Suprapubic skin (tissue), 4 donors: ENCODE measurements at regions not wholly inside any gene's neighbourhood (a gene's known extent, or its start where the extent isn't known, plus 50 kb on each side); places are given as distances from the start of the nearest gene placed in this dataset.

ENCODE experiments used
- DNase-seq, 2 donors: peaks; one replicate each; pipeline ENCODE4 v3.0.0-alpha.2; 2019; ENCODE audit warnings: low spot score in 2 of 2
- H3K27ac ChIP-seq: fragments of 200-600 bp; sonication (generic); one replicate; pipeline ENCODE4 v1.5.1; 2019
- H3K27me3 ChIP-seq: fragments of 200-600 bp; sonication (generic); one replicate; pipeline ENCODE4 v1.5.1; 2019
- H3K36me3 ChIP-seq: fragments of 200-600 bp; sonication (generic); one replicate; pipeline ENCODE4 v1.5.1; 2019
- H3K4me1 ChIP-seq: fragments of 200-600 bp; sonication (generic); one replicate; pipeline ENCODE4 v1.5.1; 2019
- H3K4me3 ChIP-seq: fragments of 200-600 bp; sonication (generic); one replicate; pipeline ENCODE4 v1.5.1; 2019; ENCODE audit warnings: mild to moderate bottlenecking
- H3K9me3 ChIP-seq: fragments of 200-600 bp; sonication (generic); one replicate; pipeline ENCODE4 v1.5.1; 2019
- CTCF ChIP-seq, 2 donors: fragments of 200-600 bp in 1 of 2; fragments of 450-650 bp in 1 of 2; sonication (generic) in 1 of 2; IDR thresholded peaks; one replicate each; pipeline ENCODE4 v1.5.1; 2016 to 2019; ENCODE audit warnings: antibody characterized with exemption in 2 of 2, mild to moderate bottlenecking in 1 of 2, moderate library complexity in 1 of 2
- EP300 ChIP-seq: sonication (generic); formaldehyde crosslinking; IDR thresholded peaks from one replicate; pipeline ENCODE4 v1.6.1; 2017; ENCODE audit warnings: antibody characterized with exemption
- POLR2A ChIP-seq, 2 donors: fragments of 450-650 bp; IDR thresholded peaks; one replicate each; pipeline ENCODE4 v1.6.1; 2017; ENCODE audit warnings: antibody characterized with exemption in 2 of 2, mild to moderate bottlenecking in 2 of 2, moderate library complexity in 2 of 2
- POLR2AphosphoS5 ChIP-seq, 3 donors: sonication (generic); formaldehyde crosslinking; IDR thresholded peaks; one replicate each; pipeline ENCODE4 v1.6.1; 2017; ENCODE audit warnings: antibody characterized with exemption in 3 of 3
- WGBS: methylation state at CpG from one replicate; pipeline ENCODE4 v1.1.5; 2018; 5-methylcytosine and 5-hydroxymethylcytosine counted together

- DNase-seq, result no peak
- WGBS, result 88% methylated on average over 8 of the region's 8 CpGs
- Histone ChIP-seq H3K27ac (no peak overlapping the region), H3K4me1 (no peaks in the 10 kb centered on the region), H3K9me3 (no peaks in the 10 kb centered on the region), H3K4me3 (no peak overlapping the region), H3K36me3 (no peaks in the 10 kb centered on the region), H3K27me3 (peaks cover 30% of the 10 kb centered on the region)
- TF ChIP-seq POLR2AphosphoS5 (IDR thresholded peaks at IDR 0.05), result no peak
- no peak for TF ChIP-seq CTCF (IDR thresholded peaks at IDR 0.05)
- TF ChIP-seq POLR2A (IDR thresholded peaks at IDR 0.05), result no peak
- no peak for TF ChIP-seq EP300
These were observed 96.1 kb upstream of the KCNG1 start for GRCh38 chr20:51118985-51119527.

GRCh38 chr20:51118216-51118615, 95.3 kb upstream of the KCNG1 start:
- WGBS, result 93% methylated on average over 2 of the region's 2 CpGs
- H3K9me3 ChIP-seq, result no peaks in the 10 kb centered on the region
- TF ChIP-seq POLR2A (IDR thresholded peaks at IDR 0.05), result no peak
- TF ChIP-seq CTCF (IDR thresholded peaks at IDR 0.05), result no peak
- TF ChIP-seq POLR2AphosphoS5 (IDR thresholded peaks at IDR 0.05), result no peak
- TF ChIP-seq EP300, result no peak
- peaks cover 30% of the 10 kb centered on the region for H3K27me3 ChIP-seq
- H3K4me1 ChIP-seq, result no peaks in the 10 kb centered on the region
- no peaks in the 10 kb centered on the region for H3K36me3 ChIP-seq
- DNase-seq, result no peak
- H3K4me3 ChIP-seq, result no peak overlapping the region
- no peak overlapping the region for H3K27ac ChIP-seq

GRCh38 chr20:51116765-51117686, 94.1 kb upstream of the KCNG1 start:
- H3K4me3 ChIP-seq, result no peak overlapping the region
- H3K36me3 ChIP-seq, result no peaks in the 10 kb centered on the region
- WGBS, result 49% methylated on average over 9 of the region's 9 CpGs
- no peak overlapping the region for H3K27ac ChIP-seq
- peaks cover 39% of the 10 kb centered on the region for H3K27me3 ChIP-seq
- TF ChIP-seq EP300, result no peak
- TF ChIP-seq CTCF (IDR thresholded peaks at IDR 0.05), result no peak
- no peak for TF ChIP-seq POLR2A (IDR thresholded peaks at IDR 0.05)
- no peak for TF ChIP-seq POLR2AphosphoS5 (IDR thresholded peaks at IDR 0.05)
- H3K9me3 ChIP-seq, result no peaks in the 10 kb centered on the region
- DNase-seq, result no peak
- no peaks in the 10 kb centered on the region for H3K4me1 ChIP-seq

DNA sequence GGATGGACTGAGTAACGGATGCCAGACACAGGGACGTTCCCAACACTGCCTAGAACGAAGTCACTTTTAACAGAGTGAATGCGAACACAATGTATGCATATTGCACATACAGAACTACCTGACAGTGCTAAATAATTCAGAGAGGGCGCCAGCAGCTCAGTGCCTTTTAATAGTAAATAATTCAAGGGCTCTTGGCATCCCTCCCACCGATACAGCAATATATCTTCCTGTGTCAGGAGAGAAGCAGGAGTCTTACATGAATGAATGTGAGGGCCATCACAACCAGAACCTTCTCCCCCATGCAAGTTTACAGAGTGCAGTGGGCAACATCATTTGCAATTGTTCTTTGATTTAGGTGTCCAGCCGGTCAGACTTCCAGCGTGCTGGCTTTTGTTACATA, 88.4 kb upstream of the KCNG1 start:
- no peaks in the 10 kb centered on the region for H3K9me3 ChIP-seq
- H3K27me3 ChIP-seq, result peaks cover 54% of the 10 kb centered on the region
- H3K27ac ChIP-seq, result no peak overlapping the region
- no peak overlapping the region for H3K4me3 ChIP-seq
- 41% methylated on average over 7 of the region's 8 CpGs for WGBS
- DNase-seq, result no peak
- H3K36me3 ChIP-seq, result no peaks in the 10 kb centered on the region
- no peak for TF ChIP-seq CTCF (IDR thresholded peaks at IDR 0.05)
- no peak for TF ChIP-seq EP300
- TF ChIP-seq POLR2AphosphoS5 (IDR thresholded peaks at IDR 0.05), result no peak
- TF ChIP-seq POLR2A (IDR thresholded peaks at IDR 0.05), result no peak
- H3K4me1 ChIP-seq, result no peaks in the 10 kb centered on the region

DNA sequence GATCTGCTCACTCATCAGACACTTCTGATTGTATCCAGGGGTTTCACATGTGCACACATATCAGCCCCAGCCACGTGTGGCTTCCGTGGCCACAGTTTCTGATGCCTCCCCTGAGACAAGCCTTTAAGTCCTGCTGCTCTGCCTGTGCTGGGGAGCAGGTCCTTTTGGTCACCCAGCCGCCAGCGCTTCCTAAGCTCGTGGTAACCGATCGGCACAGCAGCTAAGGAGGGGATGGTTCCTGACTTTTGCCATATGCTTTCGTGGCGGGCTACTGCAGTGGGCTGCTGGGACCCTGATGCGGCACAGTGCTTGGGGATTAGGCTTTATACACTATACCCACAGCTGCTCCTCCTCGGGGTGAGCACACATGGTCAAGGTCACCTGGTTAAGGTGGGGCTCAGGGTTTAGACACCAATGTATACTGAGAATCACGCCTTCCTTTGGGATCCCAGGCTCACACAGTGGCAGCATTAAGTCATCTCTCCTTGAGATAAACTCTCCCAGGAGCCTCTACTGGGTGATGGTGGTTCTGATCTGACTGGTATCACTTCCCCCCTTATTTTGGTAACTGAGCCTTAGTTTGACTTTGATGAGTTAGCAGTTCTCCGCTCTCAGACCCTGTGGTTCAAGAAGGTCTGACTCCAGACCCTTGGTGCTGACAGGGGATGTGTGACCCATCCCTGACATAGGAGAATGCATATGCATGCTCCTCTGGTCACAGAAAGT, 85.9 kb upstream of the KCNG1 start:
- Histone ChIP-seq H3K27ac (no peak overlapping the region), H3K9me3 (no peaks in the 10 kb centered on the region), H3K36me3 (no peaks in the 10 kb centered on the region), H3K4me1 (no peaks in the 10 kb centered on the region), H3K4me3 (no peak overlapping the region), H3K27me3 (peaks cover 48% of the 10 kb centered on the region)
- TF ChIP-seq EP300 (no peak), CTCF (IDR thresholded peaks at IDR 0.05) (no peak), POLR2A (IDR thresholded peaks at IDR 0.05) (no peak), POLR2AphosphoS5 (IDR thresholded peaks at IDR 0.05) (no peak)
- no peak for DNase-seq
- 71% methylated on average over 7 of the region's 13 CpGs for WGBS
